EH (cell line): ENCODE measurements at regions not wholly inside any gene's neighbourhood (a gene's known extent, or its start where the extent isn't known, plus 50 kb on each side); places are given as distances from the start of the nearest gene placed in this dataset.

Source experiments
- DNase-seq: peaks from one replicate; pipeline ENCODE4 v3.0.0-alpha.2; 2015; ENCODE audit warnings: low read depth

GRCh38 chr10:124286621-124287020 lies 132.1 kb downstream of the OAT start:
- DNase-seq = no peak

GRCh38 chr10:124285587-124286527 lies 132.9 kb downstream of the OAT start:
- peak; percentile 16 for DNase-seq

- no peak for DNase-seq
Measured at GRCh38 chr10:124283949-124284250, 134.8 kb downstream of the OAT start.

GRCh38 chr10:124283215-124283948 lies 135.3 kb downstream of the OAT start:
- DNase-seq = no peak

GRCh38 chr10:124282326-124282725 lies 136.4 kb downstream of the OAT start:
- no peak for DNase-seq

GRCh38 chr10:124281666-124282065 lies 137.1 kb downstream of the OAT start:
- DNase-seq = no peak

GRCh38 chr10:124280916-124281315 lies 137.8 kb downstream of the OAT start:
- no peak for DNase-seq

- DNase-seq = no peak
Measured at GRCh38 chr10:124279882-124280281, 138.8 kb downstream of the OAT start.

- no peak for DNase-seq
Measured at GRCh38 chr10:124279298-124279697, 139.4 kb downstream of the OAT start.

GRCh38 chr10:124278356-124278755 lies 140.4 kb downstream of the OAT start:
- no peak for DNase-seq

- no peak for DNase-seq
Measured at GRCh38 chr10:124273141-124273540, 145.6 kb downstream of the OAT start.

GRCh38 chr10:124271676-124272075 lies 147.0 kb downstream of the OAT start:
- DNase-seq = no peak

- DNase-seq = no peak
Measured at GRCh38 chr10:124270530-124271327, 148.0 kb downstream of the OAT start.

- DNase-seq = no peak
Measured at GRCh38 chr10:124268976-124269375, 149.7 kb downstream of the OAT start.

GRCh38 chr10:124267911-124268549 lies 150.7 kb downstream of the OAT start:
- no peak for DNase-seq

- DNase-seq = peak; percentile 73
Measured at GRCh38 chr10:124267231-124267885, 151.4 kb downstream of the OAT start.

GRCh38 chr10:124266468-124267230 lies 152.1 kb downstream of the OAT start:
- DNase-seq = peak; percentile 24

- DNase-seq = no peak
Measured at GRCh38 chr10:124265776-124266467, 152.8 kb downstream of the OAT start.

- no peak for DNase-seq
Measured at GRCh38 chr10:124265391-124265745, 153.4 kb downstream of the OAT start.

- no peak for DNase-seq
Measured at GRCh38 chr10:124264711-124265390, 153.9 kb downstream of the OAT start.
